HCT116 (cell line): ENCODE measurements at regions not wholly inside any gene's neighbourhood (a gene's known extent, or its start where the extent isn't known, plus 50 kb on each side); places are given as distances from the start of the nearest gene placed in this dataset.

Experiments
- ATAC-seq: fragments of 200-7000 bp; cut with Tn5 transposase; 2 replicates; pipeline ENCODE4 v1.9.1; 2020; ENCODE audit warnings: mild to moderate bottlenecking, moderate library complexity
- BruUV-seq: library from RNA; stranded (reverse); fragments of 400-500 nt; replicated peaks from 2 replicates; lab custom pipeline; 2021; lab: Mats Ljungman, UMichigan
- CTCF ChIA-PET: fragments of 300-600 bp; sonication (Branson Sonifier 250); formaldehyde crosslinking; loops from one replicate; lab custom pipeline; 2021; ENCODE audit warnings: antibody characterized with exemption; lab: Charles Lee
- POLR2A ChIA-PET: fragments of 300-600, 350-600 bp; sonication (Branson Sonifier 250); formaldehyde crosslinking; loops from one replicate; lab custom pipeline; 2021; ENCODE audit warnings: antibody characterized with exemption; lab: Charles Lee
- RAD21 ChIA-PET, 2 experiments: fragments of 300-600 bp; sonication (Branson Sonifier 250); formaldehyde crosslinking; loops; one replicate each; lab custom pipeline; 2023; ENCODE audit warnings: low total read pairs in 2 of 2; ENCODE audit not compliant: uncharacterized antibody in 2 of 2, unreplicated experiment in 2 of 2, low non-redundant PET in 1 of 2; lab: Charles Lee
- DNase-seq: peaks from one replicate; pipeline ENCODE4 v3.0.0-alpha.2; 2010; ENCODE audit warnings: low read depth, low spot score
- H2AFZ ChIP-seq: fragments of 200-600 bp; shearing (Covaris generic), sonication (generic); 2 replicates; pipeline ENCODE4 v1.6.1; 2017; ENCODE audit warnings: low read depth, mixed run types, mixed read lengths, antibody characterized with exemption, low read length; ENCODE audit not compliant: poor library complexity, severe bottlenecking
- H3K27ac ChIP-seq: 2 replicates; pipeline ENCODE4 v1.5.1; 2012; ENCODE audit warnings: low read depth, low read length
- H3K27me3 ChIP-seq: fragments of 200-600 bp; sonication (generic); 2 replicates; pipeline ENCODE4 v1.6.1; 2016; ENCODE audit warnings: mixed run types, low read length, mixed read lengths; ENCODE audit not compliant: insufficient read depth
- H3K36me3 ChIP-seq, 2 experiments: fragments of 200-500 bp in 1 of 2; fragments of 200-600 bp in 1 of 2; sonication (Bioruptor generic) in 1 of 2; sonication (generic) in 1 of 2; 2 replicates each; pipeline versions ENCODE4 v1.5.1 to v1.6.1; 2014 to 2016; ENCODE audit warnings: low read length in 2 of 2, inconsistent platforms in 1 of 2, mixed read lengths in 1 of 2, mixed run types in 1 of 2; ENCODE audit not compliant: insufficient read depth in 2 of 2, control insufficient read depth in 1 of 2
- H3K4me1 ChIP-seq, 2 experiments: fragments of 200-600 bp in 1 of 2; sonication (generic) in 1 of 2; 2 replicates each; pipeline versions ENCODE4 v1.5.1 to v1.6.1; 2012 to 2017; ENCODE audit warnings: low read length in 2 of 2, inconsistent platforms in 1 of 2, mild to moderate bottlenecking in 1 of 2, mixed read lengths in 1 of 2, mixed run types in 1 of 2, moderate library complexity in 1 of 2; ENCODE audit not compliant: insufficient read depth in 2 of 2, control insufficient read depth in 1 of 2
- H3K4me2 ChIP-seq: fragments of 200-600 bp; sonication (generic); 2 replicates; pipeline ENCODE4 v1.6.1; 2017; ENCODE audit warnings: mixed run types, low read length, mixed read lengths
- H3K4me3 ChIP-seq, 2 experiments: fragments of 200-600 bp in 1 of 2; sonication (generic) in 1 of 2; replicated peaks in 1 of 2; 2 replicates each; pipeline ENCODE4 v1.5.1; 2011 to 2016; ENCODE audit warnings: low read length in 2 of 2, control low read depth in 1 of 2, low read depth in 1 of 2, mild to moderate bottlenecking in 1 of 2, mixed read lengths in 1 of 2, mixed run types in 1 of 2
- H3K79me2 ChIP-seq: fragments of 200-600 bp; sonication (generic); 2 replicates; pipeline ENCODE4 v1.6.1; 2017; ENCODE audit warnings: mild to moderate bottlenecking, mixed run types, low read length, moderate library complexity, mixed read lengths; ENCODE audit not compliant: insufficient read depth
- H3K9ac ChIP-seq: fragments of 200-600 bp; sonication (generic); 2 replicates; pipeline ENCODE4 v1.6.1; 2016; ENCODE audit warnings: low read length, mixed read lengths
- H3K9me2 ChIP-seq: fragments of 200-600 bp; sonication (generic), shearing (Covaris generic); 2 replicates; pipeline ENCODE4 v1.6.1; 2017; ENCODE audit warnings: mixed run types, mild to moderate bottlenecking, moderate library complexity; ENCODE audit not compliant: insufficient read depth
- H3K9me3 ChIP-seq, 2 experiments: fragments of 200-500 bp in 1 of 2; fragments of 200-600 bp in 1 of 2; sonication (Bioruptor generic) in 1 of 2; sonication (generic) in 1 of 2; 2 replicates each; pipeline ENCODE4 v1.6.1; 2014 to 2017; ENCODE audit warnings: low read length in 2 of 2, mixed read lengths in 2 of 2, inconsistent platforms in 1 of 2, low read depth in 1 of 2, mild to moderate bottlenecking in 1 of 2, mixed run types in 1 of 2, moderate library complexity in 1 of 2; ENCODE audit not compliant: control insufficient read depth in 1 of 2, insufficient read depth in 1 of 2
- H4K20me1 ChIP-seq: fragments of 200-600 bp; sonication (generic), shearing (Covaris generic); 2 replicates; pipeline ENCODE4 v1.6.1; 2017; ENCODE audit warnings: mixed run types, mild to moderate bottlenecking, moderate library complexity; ENCODE audit not compliant: insufficient read depth
- CEBPB ChIP-seq: IDR thresholded peaks from 2 replicates; pipeline ENCODE4 v1.6.1; 2012; ENCODE audit warnings: low read depth
- EGR1 ChIP-seq: IDR thresholded peaks from 2 replicates; pipeline ENCODE4 v1.6.1; 2012; ENCODE audit warnings: low read depth
- ELF1 ChIP-seq: IDR thresholded peaks from 2 replicates; pipeline ENCODE4 v1.6.1; 2012; ENCODE audit warnings: low read depth, borderline replicate concordance
- FOSL1 ChIP-seq: IDR thresholded peaks from 2 replicates; pipeline ENCODE4 v1.6.1; 2012; ENCODE audit warnings: low read depth
- JUND ChIP-seq: IDR thresholded peaks from 2 replicates; pipeline ENCODE4 v1.6.1; 2012
- POLR2A ChIP-seq: IDR thresholded peaks from 2 replicates; pipeline ENCODE4 v1.7.0; 2011; ENCODE audit warnings: borderline replicate concordance; ENCODE audit not compliant: insufficient read depth, insufficient read length; ENCODE audit errors: extremely low read depth
- POLR2AphosphoS5 ChIP-seq: IDR thresholded peaks from 2 replicates; pipeline ENCODE4 v1.6.1; 2011; ENCODE audit warnings: mild to moderate bottlenecking, low read depth, low read length, moderate library complexity
- REST ChIP-seq: IDR thresholded peaks from 2 replicates; pipeline ENCODE4 v1.6.1; 2012; ENCODE audit warnings: low read depth
- SIN3A ChIP-seq: IDR thresholded peaks from 2 replicates; pipeline ENCODE4 v1.6.1; 2012; ENCODE audit warnings: low read depth
- SP1 ChIP-seq: IDR thresholded peaks from 2 replicates; pipeline ENCODE4 v1.6.1; 2012; ENCODE audit warnings: low read depth
- ZFX ChIP-seq: fragments of 450-650 bp; IDR thresholded peaks from 2 replicates; pipeline ENCODE4 v1.6.1; 2017
- intact Hi-C: fragments of 100-400 bp; cut with micrococcal nuclease; formaldehyde crosslinking; loops from 2 replicates; pipeline ENCODE4 v1.10.0; 2022

GRCh38 chr22:27603800-27604144, 197.8 kb downstream of the MN1 start:
- H3K27ac ChIP-seq, result no peak overlapping the region
- no peak for TF ChIP-seq POLR2AphosphoS5
- TF ChIP-seq SP1, result no peak
- TF ChIP-seq CEBPB, result no peak
- TF ChIP-seq SIN3A, result no peak
- no peak for TF ChIP-seq ZFX
- no peak for TF ChIP-seq ELF1
- no peak for TF ChIP-seq JUND
- TF ChIP-seq POLR2A, result no peak
- no peak for TF ChIP-seq FOSL1
- TF ChIP-seq REST, result no peak
- no peak for TF ChIP-seq EGR1
- intact Hi-C loops, result no loop called here
- no peak overlapping the region for H2AFZ ChIP-seq
- H3K27me3 ChIP-seq, result no peaks in the 10 kb centered on the region
- ChIA-PET RAD21 (no interaction called here), CTCF (no interaction called here), POLR2A (no interaction called here)
- H3K9me3 ChIP-seq, result no peaks in the 10 kb centered on the region
- H3K9ac ChIP-seq, result no peak overlapping the region
- ATAC-seq (no peak), DNase-seq (no peak)
- H4K20me1 ChIP-seq, result no peaks in the 10 kb centered on the region
- no peaks in the 10 kb centered on the region for H3K9me2 ChIP-seq
- no TSS peak for BruUV-seq
- no peaks in the 10 kb centered on the region; a peak in 1 of 4 replicates for H3K4me1 ChIP-seq
- H3K4me2 ChIP-seq, result no peak overlapping the region
- H3K36me3 ChIP-seq, result no peaks in the 10 kb centered on the region
- H3K79me2 ChIP-seq, result no peaks in the 10 kb centered on the region
- H3K4me3 ChIP-seq, result no peak overlapping the region
